HG02588 (cell line): ENCODE measurements at regions not wholly inside any gene's neighbourhood (a gene's known extent, or its start where the extent isn't known, plus 50 kb on each side); places are given as distances from the start of the nearest gene placed in this dataset.

Source experiments
- ATAC-seq: cut with Tn5 transposase; IDR thresholded peaks from one replicate; pipeline ENCODE4 v1.9.1; 2021; ENCODE audit warnings: mild to moderate bottlenecking, moderate library complexity; ENCODE audit not compliant: unreplicated experiment

- no peak for ATAC-seq
These were observed 235.2 kb upstream of the NRP1 start for GRCh38 chr10:33569702-33570101.

- ATAC-seq, result no peak
These were observed 232.0 kb upstream of the NRP1 start for GRCh38 chr10:33566426-33566825.

GRCh38 chr10:33566001-33566400 is 231.5 kb upstream of the NRP1 start:
- ATAC-seq, result no peak

- ATAC-seq, result no peak
These were observed 230.8 kb upstream of the NRP1 start for GRCh38 chr10:33565231-33565630.

GRCh38 chr10:33559105-33559504 is 224.6 kb upstream of the NRP1 start:
- ATAC-seq, result no peak

- no peak for ATAC-seq
These were observed 222.8 kb upstream of the NRP1 start for GRCh38 chr10:33557313-33557712.

GRCh38 chr10:33556620-33557019 is 222.2 kb upstream of the NRP1 start:
- no peak for ATAC-seq

GRCh38 chr10:33556103-33556502 is 221.6 kb upstream of the NRP1 start:
- no peak for ATAC-seq

GRCh38 chr10:33553748-33554571 is 219.5 kb upstream of the NRP1 start:
- no peak for ATAC-seq

GRCh38 chr10:33552290-33552689 is 217.8 kb upstream of the NRP1 start:
- no peak for ATAC-seq

GRCh38 chr10:33550811-33551210 is 216.3 kb upstream of the NRP1 start:
- ATAC-seq, result no peak

GRCh38 chr10:33547976-33548375 is 213.5 kb upstream of the NRP1 start:
- no peak for ATAC-seq

GRCh38 chr10:33546031-33546430 is 211.6 kb upstream of the NRP1 start:
- no peak for ATAC-seq

- no peak for ATAC-seq
These were observed 208.5 kb upstream of the NRP1 start for GRCh38 chr10:33542752-33543505.

- no peak for ATAC-seq
These were observed 204.6 kb upstream of the NRP1 start for GRCh38 chr10:33539116-33539515.

- ATAC-seq, result no peak
These were observed 202.6 kb upstream of the NRP1 start for GRCh38 chr10:33537066-33537465.

- no peak for ATAC-seq
These were observed 202.0 kb upstream of the NRP1 start for GRCh38 chr10:33536508-33536907.

GRCh38 chr10:33535866-33536265 is 201.4 kb upstream of the NRP1 start:
- ATAC-seq, result no peak

- no peak for ATAC-seq
These were observed 199.9 kb upstream of the NRP1 start for GRCh38 chr10:33534416-33534815.

GRCh38 chr10:33533612-33534011 is 199.1 kb upstream of the NRP1 start:
- no peak for ATAC-seq

GRCh38 chr10:33532901-33533300 is 198.4 kb upstream of the NRP1 start:
- ATAC-seq, result no peak

- no peak for ATAC-seq
These were observed 194.8 kb upstream of the NRP1 start for GRCh38 chr10:33529234-33529633.
